ENCODE measurements at regions not wholly inside any gene's neighbourhood (a gene's known extent, or its start where the extent isn't known, plus 50 kb on each side); places are given as distances from the start of the nearest gene placed in this dataset.

- TF ChIP-seq, protein P1, sequence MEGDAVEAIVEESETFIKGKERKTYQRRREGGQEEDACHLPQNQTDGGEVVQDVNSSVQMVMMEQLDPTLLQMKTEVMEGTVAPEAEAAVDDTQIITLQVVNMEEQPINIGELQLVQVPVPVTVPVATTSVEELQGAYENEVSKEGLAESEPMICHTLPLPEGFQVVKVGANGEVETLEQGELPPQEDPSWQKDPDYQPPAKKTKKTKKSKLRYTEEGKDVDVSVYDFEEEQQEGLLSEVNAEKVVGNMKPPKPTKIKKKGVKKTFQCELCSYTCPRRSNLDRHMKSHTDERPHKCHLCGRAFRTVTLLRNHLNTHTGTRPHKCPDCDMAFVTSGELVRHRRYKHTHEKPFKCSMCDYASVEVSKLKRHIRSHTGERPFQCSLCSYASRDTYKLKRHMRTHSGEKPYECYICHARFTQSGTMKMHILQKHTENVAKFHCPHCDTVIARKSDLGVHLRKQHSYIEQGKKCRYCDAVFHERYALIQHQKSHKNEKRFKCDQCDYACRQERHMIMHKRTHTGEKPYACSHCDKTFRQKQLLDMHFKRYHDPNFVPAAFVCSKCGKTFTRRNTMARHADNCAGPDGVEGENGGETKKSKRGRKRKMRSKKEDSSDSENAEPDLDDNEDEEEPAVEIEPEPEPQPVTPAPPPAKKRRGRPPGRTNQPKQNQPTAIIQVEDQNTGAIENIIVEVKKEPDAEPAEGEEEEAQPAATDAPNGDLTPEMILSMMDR (IDR thresholded peaks at IDR 0.05; ENCODE audit: insufficient read depth, low read length, missing control alignments): no peak
- POLR2A ChIA-PET: no interaction called here
Observed at GRCh38 chr3:144865948-144866347, 894.3 kb downstream of the DIPK2A start.

DNA sequence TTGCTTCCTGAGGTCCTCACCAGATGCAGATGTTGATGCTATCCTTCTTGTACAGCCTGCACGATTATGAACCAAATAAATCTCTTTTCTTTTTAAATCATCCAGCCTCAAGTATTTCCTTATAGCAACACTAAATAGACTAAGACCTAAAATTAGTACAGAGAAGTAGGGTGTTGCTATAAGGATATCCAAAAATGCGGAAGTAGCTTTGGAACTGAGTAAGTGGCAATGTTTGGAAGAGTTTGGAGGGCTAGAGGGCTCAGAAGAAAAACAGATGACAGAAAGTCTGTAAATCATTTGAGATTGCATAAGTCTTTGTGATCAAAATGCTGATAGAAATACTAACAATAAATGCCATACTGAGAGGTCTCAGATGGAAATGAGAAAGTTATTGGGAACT lies 894.9 kb downstream of the DIPK2A start:
- POLR2A ChIA-PET: no interaction called here
- CTCF ChIA-PET: no interaction called here
- H3K4me3 ChIP-seq (ENCODE audit: low read depth, low read length): no peak overlapping the region
- DNase-seq (ENCODE audit: low read depth, low spot score): no peak
- TF ChIP-seq, protein P1 (IDR thresholded peaks at IDR 0.05; ENCODE audit: insufficient read depth, low read length, missing control alignments): no peak

More at GRCh38 chr3:144865948-144866347, 894.3 kb downstream of the DIPK2A start:
- no peak overlapping the region for H3K4me3 ChIP-seq (ENCODE audit: low read depth, low read length)
- CTCF ChIA-PET: no interaction called here
- no peak for DNase-seq (ENCODE audit: low read depth, low spot score)

- ChIA-PET POLR2A (no interaction called here), CTCF (no interaction called here)
- H3K4me3 ChIP-seq (ENCODE audit: low read depth, low read length): no peak overlapping the region
- no peak for DNase-seq (ENCODE audit: low read depth, low spot score)
- TF ChIP-seq, protein P1 (IDR thresholded peaks at IDR 0.05; ENCODE audit: insufficient read depth, low read length, missing control alignments): no peak
Observed at GRCh38 chr3:144868506-144868905, 896.9 kb downstream of the DIPK2A start.

DNA sequence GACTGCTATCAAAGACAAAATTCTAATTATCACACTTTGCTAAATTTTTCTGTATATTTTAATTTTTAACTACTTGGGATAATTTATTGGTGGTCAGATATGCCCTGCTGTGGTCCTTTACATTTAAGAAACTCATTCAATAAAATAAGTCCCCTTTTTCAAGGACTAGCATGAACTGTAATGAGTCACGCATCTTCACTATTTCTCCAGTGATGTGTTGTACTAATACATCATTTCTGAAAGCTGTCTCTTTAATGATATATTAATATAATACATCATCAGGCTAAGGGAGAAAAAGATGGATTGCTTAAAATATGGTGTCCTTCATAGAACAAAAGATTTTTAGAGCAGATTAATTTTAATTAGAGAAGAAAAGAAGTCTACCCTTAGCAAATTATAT lies 901.4 kb downstream of the DIPK2A start:
- DNase-seq (ENCODE audit: low read depth, low spot score): no peak
- TF ChIP-seq, protein P1 (IDR thresholded peaks at IDR 0.05; ENCODE audit: insufficient read depth, low read length, missing control alignments): no peak
- ChIA-PET CTCF (no interaction called here), POLR2A (no interaction called here)
- H3K4me3 ChIP-seq (ENCODE audit: low read depth, low read length): no peak overlapping the region

GRCh38 chr3:144875211-144875610 lies 903.6 kb downstream of the DIPK2A start:
- DNase-seq (ENCODE audit: low read depth, low spot score): no peak
- ChIA-PET POLR2A (no interaction called here), CTCF (no interaction called here)
- TF ChIP-seq, protein P1 (IDR thresholded peaks at IDR 0.05; ENCODE audit: insufficient read depth, low read length, missing control alignments): no peak
- H3K4me3 ChIP-seq (ENCODE audit: low read depth, low read length): no peak overlapping the region

- TF ChIP-seq, protein P1 (IDR thresholded peaks at IDR 0.05; ENCODE audit: insufficient read depth, low read length, missing control alignments): no peak
- CTCF ChIA-PET: no interaction called here
- POLR2A ChIA-PET: no interaction called here
- no peak overlapping the region for H3K4me3 ChIP-seq (ENCODE audit: low read depth, low read length)
- DNase-seq (ENCODE audit: low read depth, low spot score): no peak
Observed at GRCh38 chr3:144877356-144877755, 905.7 kb downstream of the DIPK2A start.

Data from AG04449 (cell line).